ENCODE measurements at regions not wholly inside any gene's neighbourhood (a gene's known extent, or its start where the extent isn't known, plus 50 kb on each side); places are given as distances from the start of the nearest gene placed in this dataset.

- no peak for DNase-seq (ENCODE audit: low spot score in 2 of 2)
- H3K27ac ChIP-seq, result no peak overlapping the region
- intact Hi-C loops (cut with DNase I; ENCODE audit: low total_unique reads), result loop anchor here (10.0 kb wide), 1 partner anchor 766 kb away; no protein-coding TSS in a partner anchor
- TF ChIP-seq CTCF (IDR thresholded peaks at IDR 0.05) (no peak), POLR2AphosphoS5 (IDR thresholded peaks at IDR 0.05) (no peak), POLR2A (IDR thresholded peaks at IDR 0.05) (no peak)
- no peaks in the 10 kb centered on the region for H3K27me3 ChIP-seq
- H3K4me1 ChIP-seq, result no peaks in the 10 kb centered on the region
- no peak overlapping the region for H3K4me3 ChIP-seq
- no peaks in the 10 kb centered on the region for H3K9me3 ChIP-seq
- H3K36me3 ChIP-seq, result no peaks in the 10 kb centered on the region
These were observed 269.7 kb downstream of the PTBP2 start for GRCh38 chr1:96991261-96991660.

GRCh38 chr1:96992871-96993270 lies 271.3 kb downstream of the PTBP2 start:
- no peaks in the 10 kb centered on the region for H3K36me3 ChIP-seq
- intact Hi-C loops (cut with DNase I; ENCODE audit: low total_unique reads), result loop anchor here (10.0 kb wide), 1 partner anchor 768 kb away; no protein-coding TSS in a partner anchor
- H3K9me3 ChIP-seq, result no peaks in the 10 kb centered on the region
- H3K4me1 ChIP-seq, result no peaks in the 10 kb centered on the region
- no peak overlapping the region for H3K27ac ChIP-seq
- H3K4me3 ChIP-seq, result no peak overlapping the region
- TF ChIP-seq POLR2A (IDR thresholded peaks at IDR 0.05) (no peak), POLR2AphosphoS5 (IDR thresholded peaks at IDR 0.05) (no peak), CTCF (IDR thresholded peaks at IDR 0.05) (no peak)
- no peak for DNase-seq (ENCODE audit: low spot score in 2 of 2)
- no peaks in the 10 kb centered on the region for H3K27me3 ChIP-seq

DNA sequence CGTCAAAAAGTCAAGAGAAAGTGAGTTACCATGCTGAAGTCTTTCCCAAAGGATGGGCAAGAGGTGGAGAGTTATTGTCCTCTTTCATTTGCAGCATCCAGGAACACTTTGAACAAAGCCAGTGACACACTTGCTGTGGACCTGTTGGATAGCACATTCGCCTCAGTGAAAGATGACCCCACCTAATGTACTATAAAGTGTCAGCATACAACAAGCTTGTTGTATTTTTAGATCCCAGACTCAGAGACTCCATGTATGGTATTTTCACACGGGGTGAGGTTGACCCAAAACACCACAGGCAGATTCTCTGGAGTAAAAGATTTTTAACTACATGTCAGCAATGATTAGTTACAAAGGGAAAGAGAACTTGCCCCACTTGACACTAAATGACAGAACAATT lies 273.8 kb downstream of the PTBP2 start:
- Histone ChIP-seq H3K36me3 (no peaks in the 10 kb centered on the region), H3K27me3 (no peaks in the 10 kb centered on the region), H3K4me1 (no peaks in the 10 kb centered on the region), H3K9me3 (no peaks in the 10 kb centered on the region), H3K4me3 (no peak overlapping the region), H3K27ac (no peak overlapping the region)
- TF ChIP-seq POLR2AphosphoS5 (IDR thresholded peaks at IDR 0.05) (no peak), CTCF (IDR thresholded peaks at IDR 0.05) (no peak), POLR2A (IDR thresholded peaks at IDR 0.05) (no peak)
- intact Hi-C loops (cut with DNase I; ENCODE audit: low total_unique reads), result loop anchor here (10.0 kb wide), 1 partner anchor 771 kb away; no protein-coding TSS in a partner anchor
- no peak for DNase-seq (ENCODE audit: low spot score in 2 of 2)

GRCh38 chr1:96996001-96996400 lies 274.4 kb downstream of the PTBP2 start:
- no peaks in the 10 kb centered on the region for H3K27me3 ChIP-seq
- no peaks in the 10 kb centered on the region for H3K9me3 ChIP-seq
- TF ChIP-seq POLR2AphosphoS5 (IDR thresholded peaks at IDR 0.05) (no peak), POLR2A (IDR thresholded peaks at IDR 0.05) (no peak), CTCF (IDR thresholded peaks at IDR 0.05) (no peak)
- no peaks in the 10 kb centered on the region for H3K4me1 ChIP-seq
- H3K4me3 ChIP-seq, result no peak overlapping the region
- H3K36me3 ChIP-seq, result no peaks in the 10 kb centered on the region
- intact Hi-C loops (cut with DNase I; ENCODE audit: low total_unique reads), result loop anchor here (10.0 kb wide), 1 partner anchor 771 kb away; no protein-coding TSS in a partner anchor
- DNase-seq (ENCODE audit: low spot score in 2 of 2), result no peak
- no peak overlapping the region for H3K27ac ChIP-seq

GRCh38 chr1:96997717-96998116 lies 276.1 kb downstream of the PTBP2 start:
- TF ChIP-seq POLR2AphosphoS5 (IDR thresholded peaks at IDR 0.05) (no peak), POLR2A (IDR thresholded peaks at IDR 0.05) (no peak), CTCF (IDR thresholded peaks at IDR 0.05) (no peak)
- Histone ChIP-seq H3K4me3 (no peak overlapping the region), H3K36me3 (no peaks in the 10 kb centered on the region), H3K27ac (no peak overlapping the region), H3K4me1 (no peaks in the 10 kb centered on the region), H3K27me3 (no peaks in the 10 kb centered on the region), H3K9me3 (no peaks in the 10 kb centered on the region)
- intact Hi-C loops (cut with DNase I; ENCODE audit: low total_unique reads), result loop anchor here (10.0 kb wide), 1 partner anchor 773 kb away; no protein-coding TSS in a partner anchor
- DNase-seq (ENCODE audit: low spot score in 2 of 2), result no peak

All from breast epithelium (tissue), 4 donors.